Urothelium cell line (cell line): ENCODE measurements at regions not wholly inside any gene's neighbourhood (a gene's known extent, or its start where the extent isn't known, plus 50 kb on each side); places are given as distances from the start of the nearest gene placed in this dataset.

Source experiments
- DNase-seq: peaks from one replicate; pipeline ENCODE4 v3.0.0; 2011; ENCODE audit warnings: low spot score, mixed read lengths
- FAIRE-seq: peaks from 2 replicates; lab custom pipeline; 2011; peaks lifted over from hg19 to GRCh38; lab: Jason Lieb, UNC

DNA sequence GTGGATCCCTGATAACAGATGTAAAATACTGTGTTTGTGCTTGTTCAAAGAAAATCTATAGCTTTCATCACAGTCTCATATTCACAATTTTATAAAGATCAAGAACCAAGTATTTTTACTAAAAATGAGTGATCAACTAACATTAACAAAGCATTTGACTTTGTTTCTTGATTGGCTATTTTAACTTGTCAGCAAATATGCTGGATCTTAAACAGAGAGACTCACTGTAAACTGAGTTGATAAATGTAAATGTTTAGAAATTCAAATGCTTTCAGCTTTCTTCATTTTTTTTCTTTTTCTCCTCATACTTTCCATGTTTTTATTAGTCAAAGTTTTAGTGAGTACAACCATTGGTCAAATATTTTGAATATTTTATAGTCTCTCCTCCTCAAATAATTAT lies 923.0 kb upstream of the NR2F2 start:
- DNase-seq = no peak
- no peak for FAIRE-seq

DNA sequence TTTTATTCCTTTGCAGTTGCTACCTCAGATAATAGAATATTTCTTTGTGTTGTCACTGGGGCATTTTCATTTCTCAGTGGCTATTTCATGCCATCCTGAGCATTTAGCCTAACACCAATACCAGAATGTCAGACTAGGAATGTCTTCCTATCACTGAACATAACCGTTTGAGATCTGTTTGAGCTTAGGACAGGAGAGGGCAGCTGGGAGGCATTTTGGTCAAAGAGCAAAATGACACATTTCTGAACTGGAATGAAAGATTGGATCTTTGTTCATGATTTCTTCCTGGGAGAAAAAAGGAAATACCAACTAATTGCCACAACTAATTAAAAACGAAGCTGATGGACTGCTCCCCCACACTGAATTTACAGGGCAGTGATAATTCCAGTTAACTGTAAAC lies 921.3 kb upstream of the NR2F2 start:
- FAIRE-seq = no peak
- DNase-seq = no peak

DNA sequence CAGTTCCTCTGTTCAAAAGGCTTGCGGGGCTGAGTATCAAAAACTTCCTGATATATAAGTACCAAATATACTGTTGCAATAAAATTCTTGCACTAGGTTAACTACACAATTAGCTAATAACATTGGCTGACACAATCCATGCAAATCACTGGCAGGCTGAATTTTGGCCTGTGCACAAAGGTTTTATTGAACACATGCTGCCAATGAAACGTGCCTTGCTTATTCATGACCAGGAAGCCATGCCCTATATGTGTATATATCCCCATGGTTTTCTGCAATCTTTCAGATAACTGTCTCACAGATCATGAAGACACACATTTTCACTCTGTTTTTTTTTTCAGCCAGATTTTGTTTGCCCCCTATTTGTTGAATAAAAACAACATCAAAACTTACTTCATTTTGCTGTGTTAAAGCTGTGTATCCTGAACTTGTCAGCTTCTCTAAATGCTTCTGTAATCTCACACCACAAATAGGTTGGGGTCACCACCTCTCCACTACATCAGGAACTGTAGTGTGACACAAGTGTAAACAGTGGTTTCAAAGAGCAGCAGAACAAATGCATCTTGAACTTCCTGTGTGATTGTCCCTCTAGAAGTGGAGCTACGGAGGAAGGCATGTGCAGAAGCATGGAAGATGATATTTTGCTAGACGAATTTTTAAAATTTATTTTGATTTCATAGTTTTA lies 920.7 kb upstream of the NR2F2 start:
- FAIRE-seq (no peak), DNase-seq (no peak)

DNA sequence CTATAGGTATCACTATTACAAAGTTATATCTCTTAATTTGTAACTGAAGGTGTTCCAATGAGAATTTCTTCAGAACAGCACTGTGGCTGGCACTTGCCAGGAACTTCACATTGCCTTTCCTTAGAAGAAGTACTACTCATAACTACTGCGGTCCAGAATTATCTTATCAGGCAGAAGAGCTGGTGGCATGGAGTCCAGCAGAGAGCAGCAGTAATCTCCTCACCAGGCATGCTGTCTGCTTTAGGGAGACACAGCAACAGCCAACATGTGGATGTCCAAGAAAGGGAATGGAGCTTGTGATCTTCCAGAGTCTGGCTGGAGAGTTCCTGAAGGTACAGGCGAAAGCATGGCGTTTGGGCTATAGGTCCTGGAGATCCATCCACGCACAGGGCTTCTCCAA lies 919.7 kb upstream of the NR2F2 start:
- DNase-seq (no peak), FAIRE-seq (no peak)

DNA sequence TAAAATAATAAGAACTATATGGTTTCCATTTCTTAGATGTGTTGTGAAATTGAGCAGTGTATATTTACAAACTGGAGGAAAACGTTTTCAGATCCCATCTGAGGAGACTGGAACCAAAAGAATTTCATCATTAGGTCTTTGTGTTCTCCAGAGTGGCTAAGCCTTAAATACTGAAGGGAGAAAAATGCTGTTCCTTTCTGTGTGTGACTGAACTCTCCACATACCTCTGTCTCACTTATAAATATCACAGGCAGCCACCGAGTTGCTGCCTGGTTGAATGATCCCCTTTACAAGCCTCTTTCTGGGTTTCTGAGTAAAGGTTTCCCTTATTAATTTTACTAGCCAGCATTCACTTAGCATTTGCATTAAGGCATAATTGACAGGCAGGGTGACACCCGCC lies 913.9 kb upstream of the NR2F2 start:
- DNase-seq (no peak), FAIRE-seq (no peak)

DNA sequence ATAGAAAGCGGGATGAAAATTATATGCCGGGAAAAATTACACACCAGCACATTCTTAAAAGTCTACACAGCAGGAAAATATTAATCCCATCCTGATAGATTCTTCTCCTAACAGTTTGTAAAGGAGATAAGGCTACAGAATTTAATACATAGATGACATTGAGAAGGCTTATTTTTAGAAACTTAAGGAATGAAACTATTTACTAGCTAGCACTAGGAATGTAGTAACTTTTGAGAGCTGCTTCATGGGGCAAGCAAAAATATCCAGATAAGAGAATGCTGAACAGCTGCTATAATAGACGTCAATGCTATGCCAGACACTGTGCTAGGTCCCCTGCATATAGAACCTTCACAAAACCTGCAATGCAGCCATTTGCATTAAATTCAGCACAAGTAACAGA lies 912.7 kb upstream of the NR2F2 start:
- no peak for FAIRE-seq
- DNase-seq = no peak

DNA sequence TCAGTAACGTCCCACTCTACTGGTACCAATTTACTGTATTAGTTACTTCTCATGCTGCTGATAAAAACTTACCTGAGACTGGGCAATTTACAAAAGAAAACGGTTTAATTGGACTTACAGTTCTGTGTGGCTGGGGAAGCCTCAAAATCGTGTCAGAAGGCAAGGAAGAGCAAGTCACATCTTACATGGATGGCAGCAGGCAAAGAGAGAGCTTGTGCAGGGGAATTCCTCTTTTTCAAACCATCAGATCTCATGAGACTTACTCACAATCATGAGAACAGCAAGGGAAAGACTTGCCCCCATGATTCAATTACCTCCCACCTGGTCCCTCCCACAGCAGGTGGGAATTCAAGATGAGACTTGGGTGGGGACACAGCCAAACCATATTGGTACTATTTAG lies 908.2 kb upstream of the NR2F2 start:
- no peak for FAIRE-seq

DNA sequence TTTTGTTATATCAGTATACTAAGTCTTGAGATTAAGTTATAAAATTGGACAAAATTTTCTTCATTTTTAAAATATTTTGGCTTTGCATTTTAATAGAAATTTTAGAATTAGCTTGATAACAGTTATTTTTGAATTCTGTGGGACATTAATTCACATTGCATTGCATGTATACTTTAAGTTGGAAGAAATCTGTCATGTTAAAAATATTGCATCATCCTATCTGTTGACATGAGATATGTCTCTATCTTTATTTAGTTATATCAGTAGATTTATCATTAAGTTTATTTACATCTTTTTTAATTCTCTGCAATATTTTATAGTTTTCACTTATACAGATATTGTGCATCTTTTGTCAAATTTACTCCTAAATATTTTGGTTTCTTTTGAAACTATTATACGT lies 904.6 kb upstream of the NR2F2 start:
- FAIRE-seq (no peak), DNase-seq (no peak)

More for the DNA sequence above, 908.2 kb upstream of the NR2F2 start:
- DNase-seq = no peak

DNA sequence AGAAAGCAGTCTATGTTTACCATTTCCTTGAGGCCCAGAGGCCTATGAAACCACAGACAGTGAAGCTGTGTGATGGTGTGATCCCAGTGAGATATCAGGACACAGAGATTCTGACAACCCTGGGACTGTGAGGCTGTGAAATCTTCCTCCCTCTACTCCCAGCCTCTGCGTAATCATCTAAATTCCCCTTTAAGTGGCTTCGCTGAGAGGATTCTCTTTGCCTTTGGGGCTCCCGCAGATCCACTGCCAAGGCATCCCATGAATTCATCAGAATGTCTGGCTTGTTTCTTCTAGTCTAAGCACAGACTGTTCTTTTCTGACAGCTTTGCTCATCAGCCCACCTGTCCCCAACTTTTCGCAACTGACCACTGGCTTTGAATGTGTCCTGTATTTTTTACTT lies 901.2 kb upstream of the NR2F2 start:
- no peak for DNase-seq
- no peak for FAIRE-seq

DNA sequence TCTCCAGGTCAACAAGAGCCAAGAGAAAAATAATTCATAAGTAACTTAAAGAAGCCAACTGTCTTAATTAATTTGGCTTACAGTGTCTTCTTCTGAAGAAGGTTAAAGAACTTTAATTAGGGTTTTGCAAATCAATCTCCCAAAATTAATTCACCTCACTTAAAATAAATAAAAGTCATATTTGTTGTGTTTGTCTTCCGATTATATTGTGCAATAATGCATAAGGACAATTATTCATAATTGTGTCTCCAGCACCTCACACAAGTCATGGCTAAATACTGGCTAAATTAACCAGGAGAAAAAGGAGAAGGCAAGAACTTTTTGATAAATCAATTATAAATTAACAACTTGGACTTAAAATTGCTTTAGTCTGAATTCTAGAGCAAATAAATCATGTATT lies 899.0 kb upstream of the NR2F2 start:
- no peak for DNase-seq
- no peak for FAIRE-seq

DNA sequence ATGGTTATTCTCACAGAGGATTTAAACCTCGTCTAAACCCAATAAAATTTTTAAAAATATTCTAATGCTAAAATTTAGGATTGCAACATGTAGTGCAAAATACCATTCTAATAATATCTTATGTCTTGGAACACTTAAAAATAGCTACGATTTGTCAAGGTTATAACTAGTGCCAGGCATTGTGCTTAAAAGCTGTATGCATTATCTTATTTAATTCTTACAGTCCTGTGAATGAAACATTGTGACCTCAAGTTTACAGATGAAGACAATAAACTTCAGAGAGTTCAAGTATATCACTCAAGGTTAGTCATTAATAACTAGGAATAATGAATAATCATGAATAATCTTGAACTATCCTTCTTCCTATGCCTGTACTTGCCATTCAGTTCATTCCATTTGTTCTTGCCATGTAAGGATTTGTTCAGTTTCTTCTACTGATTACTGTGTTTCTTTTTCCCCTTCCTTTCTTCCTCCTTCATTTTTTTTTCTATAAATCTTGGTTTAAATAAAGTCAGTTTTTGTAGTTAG lies 897.6 kb upstream of the NR2F2 start:
- FAIRE-seq (no peak), DNase-seq (no peak)

DNA sequence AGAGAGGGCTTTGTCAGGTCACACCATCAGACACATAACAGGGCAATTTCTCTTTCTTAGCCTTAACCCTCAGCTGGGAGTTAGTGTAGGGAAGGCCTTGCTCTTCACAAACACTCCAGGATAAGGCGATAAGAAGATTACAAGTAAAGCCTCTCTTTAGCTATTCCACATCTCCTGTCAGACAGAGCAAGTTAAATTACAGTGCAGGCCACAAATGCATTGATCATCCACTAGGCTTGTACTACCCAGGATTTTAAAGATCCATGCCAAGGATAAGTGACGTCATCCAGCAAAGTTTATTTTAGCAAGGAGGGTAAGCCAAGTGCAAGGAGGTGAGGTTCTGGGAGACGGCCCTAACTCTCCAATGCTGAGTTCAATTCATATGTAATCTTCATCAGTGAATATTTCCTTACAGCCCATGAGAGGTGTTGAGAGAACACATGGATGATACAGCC lies 890.6 kb upstream of the NR2F2 start:
- no peak for FAIRE-seq
- DNase-seq = no peak

DNA sequence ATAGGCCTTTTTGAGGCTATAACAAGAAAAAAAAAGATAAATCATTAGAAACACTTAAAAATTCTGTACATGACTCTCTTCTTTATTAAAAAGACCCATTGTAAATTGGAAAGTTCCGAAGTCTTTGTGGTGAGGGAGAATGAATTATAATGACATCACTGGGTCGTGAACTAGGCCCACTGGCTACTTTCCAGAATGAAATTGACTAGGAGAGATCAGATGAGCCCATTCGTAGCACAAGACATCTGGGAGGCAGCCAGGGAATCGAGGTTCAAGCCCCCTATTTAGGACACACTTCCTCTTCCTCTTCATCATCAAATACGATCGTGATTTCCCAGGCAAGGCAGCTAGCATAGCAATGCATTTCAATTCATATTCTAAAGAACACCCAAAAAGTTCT lies 889.8 kb upstream of the NR2F2 start:
- no peak for FAIRE-seq
- no peak for DNase-seq

DNA sequence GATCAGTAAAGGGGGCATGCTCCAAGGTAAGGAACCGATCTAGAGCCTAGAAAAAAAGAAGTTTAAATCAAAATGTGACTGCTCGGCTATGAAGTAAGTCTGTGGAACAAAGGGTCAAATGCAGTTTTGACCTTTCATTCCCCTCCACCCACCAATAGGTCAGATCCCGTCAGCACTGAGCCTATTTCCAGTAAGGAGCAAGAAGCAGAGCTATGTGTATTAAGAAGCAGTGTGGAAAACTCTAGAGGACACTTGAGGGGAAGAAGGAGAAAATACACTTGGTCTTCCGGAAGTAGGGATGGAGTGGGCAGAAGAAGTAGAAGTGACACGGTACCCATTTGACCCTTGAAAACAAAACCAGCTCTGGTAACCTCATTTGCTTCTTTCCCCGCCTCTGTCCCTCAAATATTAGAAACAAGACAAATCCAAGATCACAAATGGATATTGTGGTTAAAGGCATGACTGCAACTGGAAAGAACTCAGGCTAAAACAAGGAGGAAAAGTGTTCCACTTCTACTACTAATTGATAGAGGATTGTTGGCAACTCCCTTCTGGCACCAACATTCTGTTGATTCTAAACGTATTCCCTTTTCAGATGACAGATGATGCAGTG lies 888.3 kb upstream of the NR2F2 start:
- no peak for FAIRE-seq
- DNase-seq = no peak

DNA sequence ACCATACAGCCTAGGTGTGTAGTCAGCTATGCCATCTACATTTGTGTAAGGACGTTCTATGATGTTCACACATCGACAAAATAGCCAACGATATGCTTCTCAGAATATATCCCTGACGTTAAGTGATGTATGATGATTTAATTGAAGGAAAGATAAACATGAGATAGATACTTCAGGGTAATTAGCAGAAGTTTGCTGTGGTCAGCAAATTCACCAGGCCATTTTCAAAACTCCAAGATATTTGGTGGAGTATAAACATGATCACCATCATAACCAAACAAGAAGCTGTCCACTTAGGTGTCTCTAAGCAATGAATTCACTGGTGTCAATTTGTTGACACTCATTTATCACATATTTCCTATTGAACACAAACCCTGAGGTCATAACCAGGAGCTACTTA lies 885.6 kb upstream of the NR2F2 start:
- DNase-seq (no peak), FAIRE-seq (no peak)

DNA sequence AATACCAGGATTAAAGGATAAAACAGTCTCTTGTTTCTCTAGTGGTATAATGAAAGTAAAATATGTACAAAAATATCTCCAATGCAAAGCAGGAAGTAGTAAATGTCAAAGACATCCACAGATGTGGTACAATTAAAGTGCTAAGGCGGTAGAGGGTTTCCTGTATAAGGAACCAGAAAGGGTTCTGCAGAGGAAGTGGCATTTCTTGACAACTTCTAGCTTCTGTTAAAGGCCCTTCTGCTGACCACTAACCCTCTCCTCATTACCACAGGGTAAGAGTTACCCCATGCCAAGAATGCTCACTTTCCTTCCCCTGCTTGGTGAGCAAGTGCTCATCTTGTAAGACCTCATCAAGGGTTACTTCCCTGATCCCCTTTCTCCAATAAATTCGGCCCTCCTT lies 883.6 kb upstream of the NR2F2 start:
- DNase-seq (no peak), FAIRE-seq (no peak)

DNA sequence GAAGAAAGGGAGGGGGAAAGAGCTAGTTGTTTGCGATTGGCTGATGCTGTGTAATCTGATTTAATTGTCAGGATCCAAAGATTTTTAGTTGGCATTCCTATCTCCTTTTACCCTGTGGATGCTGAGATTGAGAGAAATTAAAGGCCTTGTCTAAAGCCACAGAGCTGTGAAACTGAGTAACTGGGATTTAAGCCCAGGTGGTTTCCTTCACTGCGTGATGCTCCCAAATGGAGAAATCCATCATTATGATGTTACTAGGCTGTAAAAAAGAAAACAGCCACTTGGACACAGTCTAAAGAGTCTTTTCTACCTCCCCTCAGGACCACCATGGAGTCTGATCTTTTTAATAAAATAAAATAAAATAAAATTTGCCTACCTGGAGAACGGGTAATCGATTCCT lies 883.0 kb upstream of the NR2F2 start:
- DNase-seq = no peak
- no peak for FAIRE-seq

DNA sequence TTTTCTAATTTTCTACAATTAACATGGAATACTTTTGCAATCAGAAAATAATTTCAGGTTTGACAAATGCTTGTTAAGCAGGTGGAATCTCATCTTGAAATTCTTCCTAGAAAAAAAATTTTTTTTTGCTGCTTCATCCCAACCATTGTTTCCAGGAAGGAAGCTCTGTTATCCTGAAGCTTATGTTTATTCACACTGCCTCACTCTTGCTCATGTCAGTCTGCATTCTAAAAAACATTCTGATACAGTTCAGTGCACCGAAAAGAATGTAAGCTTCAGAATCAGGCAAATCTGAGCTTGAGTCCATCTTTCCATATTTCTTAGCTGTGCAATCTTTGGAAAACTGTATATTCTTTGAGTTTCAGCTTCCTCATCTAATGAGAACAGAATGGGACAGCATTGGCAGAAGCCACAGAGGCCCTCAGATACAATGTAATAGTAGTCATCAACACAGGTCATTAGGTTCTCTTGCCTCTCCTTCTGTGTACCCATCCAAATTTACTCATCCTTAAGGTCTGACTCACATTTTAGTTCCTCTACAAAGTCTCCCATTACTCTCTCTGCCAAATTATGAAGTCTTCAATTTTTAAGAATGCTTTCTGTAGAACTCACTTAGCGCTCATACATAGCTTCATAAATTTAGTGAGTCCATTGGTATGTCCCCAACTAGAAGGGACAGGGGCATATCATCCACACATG lies 881.8 kb upstream of the NR2F2 start:
- DNase-seq (no peak), FAIRE-seq (no peak)

DNA sequence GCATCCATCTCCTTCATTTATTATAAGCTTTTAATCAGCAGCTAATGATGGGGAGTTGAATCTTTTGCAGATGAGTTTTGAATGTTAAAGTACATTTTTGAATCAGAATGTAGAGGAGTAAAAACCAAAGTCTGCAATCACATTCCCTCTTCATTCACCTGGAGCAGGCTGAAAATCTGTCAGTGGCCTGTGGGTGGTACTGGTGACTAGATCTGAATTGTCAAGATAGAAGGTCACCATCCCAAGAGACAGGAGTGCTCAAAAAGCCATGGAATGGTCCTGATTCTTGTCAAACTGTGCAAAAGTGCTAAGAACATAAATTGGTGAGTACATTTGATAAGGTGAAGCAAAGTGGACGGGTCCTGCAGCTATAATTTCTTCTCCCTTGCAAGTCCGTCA lies 881.3 kb upstream of the NR2F2 start:
- FAIRE-seq (no peak), DNase-seq (no peak)

DNA sequence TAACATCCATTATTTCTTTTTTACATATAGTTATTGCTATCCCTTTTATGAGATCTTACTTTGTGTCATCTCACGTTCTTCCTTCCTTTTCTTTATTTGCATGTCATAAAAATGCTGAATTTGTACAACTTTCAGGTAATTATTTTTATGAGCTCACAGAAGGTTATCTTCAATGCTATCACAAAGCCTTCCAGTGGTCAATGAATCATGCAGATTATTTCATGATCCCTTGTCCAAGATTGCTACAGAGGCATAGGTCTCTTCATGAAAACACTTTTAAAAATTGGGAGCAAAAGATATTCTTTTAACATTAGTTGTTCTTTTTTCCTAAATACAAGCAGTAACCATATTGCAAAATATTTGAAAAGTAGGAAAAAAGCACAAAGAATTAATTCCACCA lies 880.1 kb upstream of the NR2F2 start:
- FAIRE-seq = no peak

DNA sequence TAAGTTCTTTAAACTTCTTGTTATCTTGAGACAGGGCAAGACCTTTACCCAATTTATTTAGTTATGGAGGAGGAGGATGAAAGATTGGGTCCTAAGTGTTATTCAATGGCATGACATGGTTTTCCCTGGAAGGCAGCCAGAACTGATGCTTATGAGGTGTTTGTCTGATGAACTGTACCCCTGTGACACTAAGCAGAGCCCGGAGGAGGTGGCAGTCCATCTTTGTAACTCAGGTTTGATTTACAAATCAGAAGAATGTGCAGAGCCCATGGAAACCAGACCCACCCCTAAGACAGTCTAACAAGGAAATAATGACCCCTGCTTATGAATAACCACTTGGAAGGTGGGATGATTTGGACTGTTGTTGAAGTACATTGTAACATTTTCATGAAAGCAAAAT lies 878.6 kb upstream of the NR2F2 start:
- DNase-seq (no peak), FAIRE-seq (no peak)

More for the DNA sequence above, 880.1 kb upstream of the NR2F2 start:
- no peak for DNase-seq
